ENCODE measurements at regions not wholly inside any gene's neighbourhood (a gene's known extent, or its start where the extent isn't known, plus 50 kb on each side); places are given as distances from the start of the nearest gene placed in this dataset.

GRCh38 chr6:67175101-67175500 lies 1460.0 kb upstream of the ADGRB3 start:
- no peak for DNase-seq

GRCh38 chr6:67165606-67166005 lies 1458.6 kb upstream of the EYS start:
- POLR2A ChIA-PET: no interaction called here

More at GRCh38 chr6:67175101-67175500, 1460.0 kb upstream of the ADGRB3 start:
- Histone ChIP-seq H3K4me1 (ENCODE audit: control extremely low read depth in 1 of 4, control insufficient read depth in 4 of 4, insufficient read depth in 4 of 4, low read length in 3 of 4) (no peaks in the 10 kb centered on the region), H3K27me3 (replicated peaks in 2 of 5; ENCODE audit: control insufficient read depth in 4 of 5, insufficient read depth in 5 of 5, low read length in 4 of 5) (no peaks in the 10 kb centered on the region), H3K9me3 (ENCODE audit: control extremely low read depth in 1 of 5, control insufficient read depth in 4 of 5, insufficient read depth in 2 of 5, low read depth in 1 of 5, low read length in 4 of 5) (no peaks in the 10 kb centered on the region), H3K27ac (ENCODE audit: insufficient read depth in 1 of 2, low read depth in 1 of 2, low read length in 2 of 2, poor library complexity in 1 of 2, severe bottlenecking in 2 of 2) (no peak overlapping the region), H3K4me3 (ENCODE audit: control insufficient read depth in 1 of 7, extremely low read depth in 1 of 7, insufficient read depth in 4 of 7, low read depth in 2 of 7, low read length in 6 of 7) (no peak overlapping the region), H3K36me3 (ENCODE audit: control insufficient read depth in 4 of 4, insufficient read depth in 4 of 4, low read length in 3 of 4) (no peaks in the 10 kb centered on the region)
- POLR2A ChIA-PET: no interaction called here
- no CpG with 5 or more reads among the region's 1 CpG for WGBS (ENCODE audit: insufficient coverage)
- CTCF ChIA-PET: no interaction called here

GRCh38 chr6:67160820-67161219 lies 1453.8 kb upstream of the EYS start:
- WGBS (ENCODE audit: insufficient coverage): 83% methylated on average over 1 of the region's 1 CpG
- no peak overlapping the region for H3K27ac ChIP-seq (ENCODE audit: insufficient read depth in 1 of 2, low read depth in 1 of 2, low read length in 2 of 2, poor library complexity in 1 of 2, severe bottlenecking in 2 of 2)
- H3K9me3 ChIP-seq (ENCODE audit: control extremely low read depth in 1 of 5, control insufficient read depth in 4 of 5, insufficient read depth in 2 of 5, low read depth in 1 of 5, low read length in 4 of 5): peaks cover 0 to 8% (median 4%) of the 10 kb centered on the region in 5 experiments
- no peaks in the 10 kb centered on the region for H3K4me1 ChIP-seq (ENCODE audit: control extremely low read depth in 1 of 4, control insufficient read depth in 4 of 4, insufficient read depth in 4 of 4, low read length in 3 of 4)
- no peak overlapping the region for H3K4me3 ChIP-seq (ENCODE audit: control insufficient read depth in 1 of 7, extremely low read depth in 1 of 7, insufficient read depth in 4 of 7, low read depth in 2 of 7, low read length in 6 of 7)
- ChIA-PET POLR2A (no interaction called here), CTCF (no interaction called here)
- H3K36me3 ChIP-seq (ENCODE audit: control insufficient read depth in 4 of 4, insufficient read depth in 4 of 4, low read length in 3 of 4): no peaks in the 10 kb centered on the region
- no peaks in the 10 kb centered on the region for H3K27me3 ChIP-seq (replicated peaks in 2 of 5; ENCODE audit: control insufficient read depth in 4 of 5, insufficient read depth in 5 of 5, low read length in 4 of 5)
- DNase-seq: no peak

More at GRCh38 chr6:67165606-67166005, 1458.6 kb upstream of the EYS start:
- Histone ChIP-seq H3K36me3 (ENCODE audit: control insufficient read depth in 4 of 4, insufficient read depth in 4 of 4, low read length in 3 of 4) (no peaks in the 10 kb centered on the region), H3K4me1 (ENCODE audit: control extremely low read depth in 1 of 4, control insufficient read depth in 4 of 4, insufficient read depth in 4 of 4, low read length in 3 of 4) (no peaks in the 10 kb centered on the region), H3K4me3 (ENCODE audit: control insufficient read depth in 1 of 7, extremely low read depth in 1 of 7, insufficient read depth in 4 of 7, low read depth in 2 of 7, low read length in 6 of 7) (no peak overlapping the region), H3K9me3 (ENCODE audit: control extremely low read depth in 1 of 5, control insufficient read depth in 4 of 5, insufficient read depth in 2 of 5, low read depth in 1 of 5, low read length in 4 of 5) (peaks cover 0 to 6% (median 2%) of the 10 kb centered on the region in 5 experiments), H3K27me3 (replicated peaks in 2 of 5; ENCODE audit: control insufficient read depth in 4 of 5, insufficient read depth in 5 of 5, low read length in 4 of 5) (no peaks in the 10 kb centered on the region), H3K27ac (ENCODE audit: insufficient read depth in 1 of 2, low read depth in 1 of 2, low read length in 2 of 2, poor library complexity in 1 of 2, severe bottlenecking in 2 of 2) (no peak overlapping the region)
- no peak for DNase-seq
- WGBS (ENCODE audit: insufficient coverage): 100% methylated on average over 1 of the region's 1 CpG
- CTCF ChIA-PET: no interaction called here

GRCh38 chr6:67141005-67141404 lies 1434.0 kb upstream of the EYS start:
- CTCF ChIA-PET: interaction anchor here (0.7 kb wide), 1 partner anchor 227 kb away, joined by 3 read pairs; no protein-coding TSS in a partner anchor
- no peak for DNase-seq
- POLR2A ChIA-PET: no interaction called here
- Histone ChIP-seq H3K27me3 (replicated peaks in 2 of 5; ENCODE audit: control insufficient read depth in 4 of 5, insufficient read depth in 5 of 5, low read length in 4 of 5) (no peaks in the 10 kb centered on the region), H3K36me3 (ENCODE audit: control insufficient read depth in 4 of 4, insufficient read depth in 4 of 4, low read length in 3 of 4) (no peaks in the 10 kb centered on the region), H3K4me1 (ENCODE audit: control extremely low read depth in 1 of 4, control insufficient read depth in 4 of 4, insufficient read depth in 4 of 4, low read length in 3 of 4) (no peaks in the 10 kb centered on the region), H3K9me3 (ENCODE audit: control extremely low read depth in 1 of 5, control insufficient read depth in 4 of 5, insufficient read depth in 2 of 5, low read depth in 1 of 5, low read length in 4 of 5) (peaks cover 0 to 4% (median 0%) of the 10 kb centered on the region in 5 experiments), H3K27ac (ENCODE audit: insufficient read depth in 1 of 2, low read depth in 1 of 2, low read length in 2 of 2, poor library complexity in 1 of 2, severe bottlenecking in 2 of 2) (no peak overlapping the region), H3K4me3 (ENCODE audit: control insufficient read depth in 1 of 7, extremely low read depth in 1 of 7, insufficient read depth in 4 of 7, low read depth in 2 of 7, low read length in 6 of 7) (no peak overlapping the region)
- 100% methylated on average over 3 of the region's 4 CpGs for WGBS (ENCODE audit: insufficient coverage)

- no peaks in the 10 kb centered on the region for H3K9me3 ChIP-seq (ENCODE audit: control extremely low read depth in 1 of 5, control insufficient read depth in 4 of 5, insufficient read depth in 2 of 5, low read depth in 1 of 5, low read length in 4 of 5)
- H3K36me3 ChIP-seq (ENCODE audit: control insufficient read depth in 4 of 4, insufficient read depth in 4 of 4, low read length in 3 of 4): no peaks in the 10 kb centered on the region
- no peak overlapping the region for H3K4me3 ChIP-seq (ENCODE audit: control insufficient read depth in 1 of 7, extremely low read depth in 1 of 7, insufficient read depth in 4 of 7, low read depth in 2 of 7, low read length in 6 of 7)
- H3K27ac ChIP-seq (ENCODE audit: insufficient read depth in 1 of 2, low read depth in 1 of 2, low read length in 2 of 2, poor library complexity in 1 of 2, severe bottlenecking in 2 of 2): no peak overlapping the region
- WGBS (ENCODE audit: insufficient coverage): no CpG with 5 or more reads among the region's 5 CpGs
- no peak for DNase-seq
- ChIA-PET CTCF (no interaction called here), POLR2A (no interaction called here)
- H3K4me1 ChIP-seq (ENCODE audit: control extremely low read depth in 1 of 4, control insufficient read depth in 4 of 4, insufficient read depth in 4 of 4, low read length in 3 of 4): no peaks in the 10 kb centered on the region
- H3K27me3 ChIP-seq (replicated peaks in 2 of 5; ENCODE audit: control insufficient read depth in 4 of 5, insufficient read depth in 5 of 5, low read length in 4 of 5): no peaks in the 10 kb centered on the region
These were observed 1426.9 kb upstream of the EYS start for GRCh38 chr6:67133973-67134372.

GRCh38 chr6:67131827-67132226 lies 1424.8 kb upstream of the EYS start:
- H3K4me1 ChIP-seq (ENCODE audit: control extremely low read depth in 1 of 4, control insufficient read depth in 4 of 4, insufficient read depth in 4 of 4, low read length in 3 of 4): no peaks in the 10 kb centered on the region
- no peak for DNase-seq
- H3K27ac ChIP-seq (ENCODE audit: insufficient read depth in 1 of 2, low read depth in 1 of 2, low read length in 2 of 2, poor library complexity in 1 of 2, severe bottlenecking in 2 of 2): no peak overlapping the region
- H3K27me3 ChIP-seq (replicated peaks in 2 of 5; ENCODE audit: control insufficient read depth in 4 of 5, insufficient read depth in 5 of 5, low read length in 4 of 5): no peaks in the 10 kb centered on the region
- H3K36me3 ChIP-seq (ENCODE audit: control insufficient read depth in 4 of 4, insufficient read depth in 4 of 4, low read length in 3 of 4): no peaks in the 10 kb centered on the region
- H3K9me3 ChIP-seq (ENCODE audit: control extremely low read depth in 1 of 5, control insufficient read depth in 4 of 5, insufficient read depth in 2 of 5, low read depth in 1 of 5, low read length in 4 of 5): no peaks in the 10 kb centered on the region
- ChIA-PET POLR2A (no interaction called here), CTCF (no interaction called here)
- no peak overlapping the region for H3K4me3 ChIP-seq (ENCODE audit: control insufficient read depth in 1 of 7, extremely low read depth in 1 of 7, insufficient read depth in 4 of 7, low read depth in 2 of 7, low read length in 6 of 7)
- 100% methylated on average over 1 of the region's 2 CpGs for WGBS (ENCODE audit: insufficient coverage)

- Histone ChIP-seq H3K9me3 (ENCODE audit: control extremely low read depth in 1 of 5, control insufficient read depth in 4 of 5, insufficient read depth in 2 of 5, low read depth in 1 of 5, low read length in 4 of 5) (no peaks in the 10 kb centered on the region), H3K4me3 (ENCODE audit: control insufficient read depth in 1 of 7, extremely low read depth in 1 of 7, insufficient read depth in 4 of 7, low read depth in 2 of 7, low read length in 6 of 7) (no peak overlapping the region), H3K27ac (ENCODE audit: insufficient read depth in 1 of 2, low read depth in 1 of 2, low read length in 2 of 2, poor library complexity in 1 of 2, severe bottlenecking in 2 of 2) (no peak overlapping the region), H3K27me3 (replicated peaks in 2 of 5; ENCODE audit: control insufficient read depth in 4 of 5, insufficient read depth in 5 of 5, low read length in 4 of 5) (no peaks in the 10 kb centered on the region), H3K4me1 (ENCODE audit: control extremely low read depth in 1 of 4, control insufficient read depth in 4 of 4, insufficient read depth in 4 of 4, low read length in 3 of 4) (no peaks in the 10 kb centered on the region), H3K36me3 (ENCODE audit: control insufficient read depth in 4 of 4, insufficient read depth in 4 of 4, low read length in 3 of 4) (no peaks in the 10 kb centered on the region)
- WGBS (ENCODE audit: insufficient coverage): 82% methylated on average over 2 of the region's 4 CpGs
- POLR2A ChIA-PET: no interaction called here
- CTCF ChIA-PET: no interaction called here
- DNase-seq: no peak
These were observed 1422.8 kb upstream of the EYS start for GRCh38 chr6:67129780-67130179.

Measured in common myeloid progenitor, CD34-positive (primary cell).